ENCODE measurements at regions not wholly inside any gene's neighbourhood (a gene's known extent, or its start where the extent isn't known, plus 50 kb on each side); places are given as distances from the start of the nearest gene placed in this dataset.

GRCh38 chr4:44869985-44870384, 143.6 kb upstream of the GNPDA2 start:
- H3K27ac ChIP-seq, result no peak overlapping the region
- H3K9me3 ChIP-seq, result no peaks in the 10 kb centered on the region
- DNase-seq (ENCODE audit: low spot score in 2 of 2), result no peak
- intact Hi-C loops (cut with DNase I), result no loop called here
- H3K27me3 ChIP-seq, result no peaks in the 10 kb centered on the region
- H3K36me3 ChIP-seq, result no peaks in the 10 kb centered on the region
- no peak overlapping the region for H3K4me3 ChIP-seq
- TF ChIP-seq CTCF (IDR thresholded peaks at IDR 0.05), result no peak
- no peaks in the 10 kb centered on the region for H3K4me1 ChIP-seq

GRCh38 chr4:44869222-44869882, 143.0 kb upstream of the GNPDA2 start:
- intact Hi-C loops (cut with DNase I), result no loop called here
- Histone ChIP-seq H3K36me3 (no peaks in the 10 kb centered on the region), H3K4me1 (no peaks in the 10 kb centered on the region), H3K4me3 (no peak overlapping the region), H3K9me3 (no peaks in the 10 kb centered on the region), H3K27ac (no peak overlapping the region), H3K27me3 (no peaks in the 10 kb centered on the region)
- TF ChIP-seq CTCF (IDR thresholded peaks at IDR 0.05), result no peak
- no peak for DNase-seq (ENCODE audit: low spot score in 2 of 2)

GRCh38 chr4:44861756-44862155, 135.4 kb upstream of the GNPDA2 start:
- Histone ChIP-seq H3K4me3 (no peak overlapping the region), H3K27ac (no peak overlapping the region), H3K9me3 (no peaks in the 10 kb centered on the region), H3K4me1 (no peaks in the 10 kb centered on the region), H3K27me3 (no peaks in the 10 kb centered on the region), H3K36me3 (no peaks in the 10 kb centered on the region)
- intact Hi-C loops (cut with DNase I), result no loop called here
- DNase-seq (ENCODE audit: low spot score in 2 of 2), result no peak
- TF ChIP-seq CTCF (IDR thresholded peaks at IDR 0.05), result no peak

- intact Hi-C loops (cut with DNase I), result no loop called here
- no peak for DNase-seq (ENCODE audit: low spot score in 2 of 2)
- TF ChIP-seq CTCF (IDR thresholded peaks at IDR 0.05), result no peak
- Histone ChIP-seq H3K36me3 (no peaks in the 10 kb centered on the region), H3K27me3 (no peaks in the 10 kb centered on the region), H3K4me3 (no peak overlapping the region), H3K4me1 (no peaks in the 10 kb centered on the region), H3K27ac (no peak overlapping the region), H3K9me3 (no peaks in the 10 kb centered on the region)
These were observed 133.1 kb upstream of the GNPDA2 start for GRCh38 chr4:44859477-44859876.

GRCh38 chr4:44848466-44848865, 122.1 kb upstream of the GNPDA2 start:
- Histone ChIP-seq H3K9me3 (no peaks in the 10 kb centered on the region), H3K4me1 (no peaks in the 10 kb centered on the region), H3K36me3 (no peaks in the 10 kb centered on the region), H3K4me3 (no peak overlapping the region), H3K27me3 (no peaks in the 10 kb centered on the region), H3K27ac (no peak overlapping the region)
- no peak for TF ChIP-seq CTCF (IDR thresholded peaks at IDR 0.05)
- no peak for DNase-seq (ENCODE audit: low spot score in 2 of 2)
- intact Hi-C loops (cut with DNase I), result no loop called here

- H3K27ac ChIP-seq, result no peak overlapping the region
These were observed 119.6 kb upstream of the GNPDA2 start for GRCh38 chr4:44845993-44846392.

More at GRCh38 chr4:44845993-44846392, 119.6 kb upstream of the GNPDA2 start:
- intact Hi-C loops (cut with DNase I), result no loop called here
- DNase-seq (ENCODE audit: low spot score in 2 of 2), result no peak
- Histone ChIP-seq H3K4me1 (no peaks in the 10 kb centered on the region), H3K36me3 (no peaks in the 10 kb centered on the region), H3K27me3 (no peaks in the 10 kb centered on the region), H3K9me3 (no peaks in the 10 kb centered on the region), H3K4me3 (no peak overlapping the region)
- no peak for TF ChIP-seq CTCF (IDR thresholded peaks at IDR 0.05)

Data from ascending aorta (tissue), 2 donors.